SK-N-MC (cell line): ENCODE measurements at regions not wholly inside any gene's neighbourhood (a gene's known extent, or its start where the extent isn't known, plus 50 kb on each side); places are given as distances from the start of the nearest gene placed in this dataset.

Source experiments
- DNase-seq: peaks from one replicate; pipeline ENCODE4 v3.0.0-alpha.2; 2011; ENCODE audit warnings: low read depth, low spot score
- H3K27ac ChIP-seq: fragments of 200-600 bp; sonication (generic); 2 replicates; pipeline ENCODE4 v1.5.1; 2016; ENCODE audit warnings: mixed run types
- H3K36me3 ChIP-seq: fragments of 200-600 bp; sonication (generic); 2 replicates; pipeline ENCODE4 v1.6.1; 2017; ENCODE audit warnings: antibody characterized with exemption, low read length, mixed read lengths; ENCODE audit not compliant: insufficient read depth
- H3K4me3 ChIP-seq: fragments of 200-600 bp; sonication (generic); 2 replicates; pipeline ENCODE4 v1.5.1; 2016
- H3K9ac ChIP-seq: fragments of 200-600 bp; sonication (generic); 2 replicates; pipeline ENCODE4 v1.8.0; 2017; ENCODE audit warnings: mixed run types, mixed read lengths; ENCODE audit not compliant: insufficient read length
- H3K9me3 ChIP-seq: fragments of 200-600 bp; sonication (generic); 2 replicates; pipeline ENCODE4 v1.6.1; 2017; ENCODE audit warnings: low read depth, mild to moderate bottlenecking, antibody characterized with exemption, low read length, moderate library complexity, mixed read lengths
- EZH2 ChIP-seq: fragments of 200-600 bp; sonication (generic); IDR thresholded peaks from one replicate; pipeline ENCODE4 v1.6.1; 2017; ENCODE audit warnings: antibody characterized with exemption
- FOXP2 ChIP-seq: optimal IDR thresholded peaks from 2 replicates; pipeline ENCODE3; 2011; ENCODE audit warnings: mild to moderate bottlenecking, moderate library complexity; ENCODE audit not compliant: insufficient read depth; ENCODE audit errors: extremely low read length, control extremely low read depth
- POLR2AphosphoS5 ChIP-seq: IDR thresholded peaks from 2 replicates; pipeline ENCODE4 v1.6.1; 2012; ENCODE audit warnings: mild to moderate bottlenecking, low read depth, low read length, borderline replicate concordance

GRCh38 chr15:53059273-53060043, 269.3 kb upstream of the ONECUT1 start:
- TF ChIP-seq EZH2: no peak
- TF ChIP-seq FOXP2: no peak
- TF ChIP-seq POLR2AphosphoS5: no peak

GRCh38 chr15:53046153-53046790, 256.1 kb upstream of the ONECUT1 start:
- DNase-seq: no peak
- TF ChIP-seq EZH2: no peak
- TF ChIP-seq POLR2AphosphoS5: no peak
- no peak for TF ChIP-seq FOXP2
- Histone ChIP-seq H3K9me3 (no peaks in the 10 kb centered on the region), H3K36me3 (no peaks in the 10 kb centered on the region), H3K27ac (no peak overlapping the region), H3K9ac (no peak overlapping the region), H3K4me3 (no peak overlapping the region)

More at GRCh38 chr15:53059273-53060043, 269.3 kb upstream of the ONECUT1 start:
- Histone ChIP-seq H3K9me3 (no peaks in the 10 kb centered on the region), H3K4me3 (no peak overlapping the region), H3K27ac (no peak overlapping the region), H3K36me3 (no peaks in the 10 kb centered on the region), H3K9ac (no peak overlapping the region)
- no peak for DNase-seq

- no peak for DNase-seq
- Histone ChIP-seq H3K4me3 (no peak overlapping the region), H3K27ac (no peak overlapping the region), H3K9ac (no peak overlapping the region), H3K9me3 (no peaks in the 10 kb centered on the region), H3K36me3 (no peaks in the 10 kb centered on the region)
- TF ChIP-seq EZH2 (no peak), FOXP2 (no peak), POLR2AphosphoS5 (no peak)
These were observed 248.5 kb upstream of the ONECUT1 start for GRCh38 chr15:53038655-53038941.

DNA sequence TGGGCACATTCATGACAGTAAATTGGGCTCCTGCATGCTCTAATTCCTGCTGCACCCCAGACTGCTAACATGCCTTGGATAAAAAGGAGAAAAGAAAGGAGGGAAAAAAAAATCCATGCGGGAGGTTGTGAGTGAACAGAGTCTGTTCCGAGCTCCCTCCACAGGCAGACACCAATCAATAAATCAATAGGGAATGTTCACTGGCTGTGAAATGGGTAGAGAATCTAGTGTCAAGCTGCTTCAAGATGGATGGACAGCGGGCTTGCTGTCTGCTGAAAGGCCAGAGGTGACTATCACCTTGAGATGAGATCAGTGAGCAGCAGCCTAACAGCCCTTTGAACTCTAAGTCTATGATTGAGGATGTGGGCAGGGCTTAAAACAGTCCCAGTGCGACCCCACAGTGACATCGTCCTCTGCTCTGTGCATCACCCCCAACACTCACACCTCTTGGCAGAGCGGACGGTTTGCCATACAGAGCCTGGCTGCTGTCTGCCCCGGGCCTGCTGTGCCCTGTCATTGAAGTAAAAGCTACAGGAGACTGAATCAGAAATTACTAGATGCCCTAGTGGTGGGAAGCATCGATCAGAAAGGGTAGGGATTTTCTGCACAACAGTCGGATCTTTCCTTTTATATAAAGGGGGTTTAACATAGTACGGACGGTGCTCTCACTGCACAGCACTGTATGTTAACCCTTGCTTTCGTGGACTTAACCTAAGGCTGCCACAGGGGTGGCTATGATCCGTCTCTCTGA, 247.9 kb upstream of the ONECUT1 start:
- no peak for TF ChIP-seq POLR2AphosphoS5
- no peak for TF ChIP-seq EZH2
- no peak for TF ChIP-seq FOXP2
- H3K27ac ChIP-seq: no peak overlapping the region
- H3K9me3 ChIP-seq: no peaks in the 10 kb centered on the region
- H3K36me3 ChIP-seq: no peaks in the 10 kb centered on the region
- H3K9ac ChIP-seq: no peak overlapping the region
- DNase-seq: no peak
- H3K4me3 ChIP-seq: no peak overlapping the region

DNA sequence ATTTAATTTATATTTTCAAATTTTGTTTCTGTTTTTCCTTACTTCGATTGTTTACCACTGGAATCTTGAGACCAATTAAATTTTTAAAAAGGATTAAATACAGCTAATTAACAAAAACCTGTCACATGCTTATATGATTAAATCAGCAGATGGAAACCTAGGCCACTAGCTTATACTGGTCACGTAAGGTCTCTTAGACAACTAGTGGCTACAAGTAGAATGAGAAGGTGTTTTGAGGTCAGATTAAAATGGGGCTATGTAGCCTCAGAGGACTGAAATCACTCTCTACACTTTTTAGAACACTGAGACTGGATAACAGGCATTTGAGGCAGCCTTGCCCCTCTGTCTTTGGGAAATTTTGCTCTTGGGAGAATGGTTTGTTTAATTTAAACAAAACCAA, 246.5 kb upstream of the ONECUT1 start:
- no peak for DNase-seq
- TF ChIP-seq FOXP2 (no peak), POLR2AphosphoS5 (no peak), EZH2 (no peak)
- Histone ChIP-seq H3K27ac (no peak overlapping the region), H3K4me3 (no peak overlapping the region), H3K36me3 (no peaks in the 10 kb centered on the region), H3K9ac (no peak overlapping the region), H3K9me3 (no peaks in the 10 kb centered on the region)

- no peaks in the 10 kb centered on the region for H3K9me3 ChIP-seq
- TF ChIP-seq FOXP2 (no peak), EZH2 (no peak), POLR2AphosphoS5 (no peak)
These were observed 244.7 kb upstream of the ONECUT1 start for GRCh38 chr15:53034767-53035245.

DNA sequence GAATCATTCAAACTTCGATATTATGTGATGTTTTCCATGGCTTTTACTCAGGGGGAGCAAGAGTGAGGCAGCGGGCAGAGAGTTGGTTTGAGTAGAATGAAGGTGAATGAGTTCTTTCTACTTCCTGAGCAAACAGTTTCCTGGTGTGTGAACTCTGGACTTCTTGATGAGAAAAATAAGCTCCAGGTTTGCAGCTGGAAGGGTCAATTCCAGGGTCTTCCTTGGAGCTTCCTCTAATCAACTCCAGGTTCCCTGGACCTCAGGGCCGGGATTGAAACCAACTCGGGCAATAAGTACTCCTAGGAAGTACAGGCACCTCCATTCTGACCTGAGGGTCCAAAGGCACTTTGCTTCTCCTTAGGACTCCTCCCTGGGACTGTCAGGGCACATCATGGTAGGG, 243.6 kb upstream of the ONECUT1 start:
- Histone ChIP-seq H3K9ac (no peak overlapping the region), H3K9me3 (no peaks in the 10 kb centered on the region), H3K36me3 (no peaks in the 10 kb centered on the region), H3K27ac (no peak overlapping the region), H3K4me3 (no peak overlapping the region)
- no peak for DNase-seq
- TF ChIP-seq EZH2: no peak
- TF ChIP-seq FOXP2: no peak
- TF ChIP-seq POLR2AphosphoS5: no peak

More at GRCh38 chr15:53034767-53035245, 244.7 kb upstream of the ONECUT1 start:
- H3K4me3 ChIP-seq: no peak overlapping the region
- H3K9ac ChIP-seq: no peak overlapping the region
- no peak overlapping the region for H3K27ac ChIP-seq
- no peaks in the 10 kb centered on the region for H3K36me3 ChIP-seq
- DNase-seq: no peak

- no peak overlapping the region for H3K27ac ChIP-seq
- H3K4me3 ChIP-seq: no peak overlapping the region
- TF ChIP-seq FOXP2: no peak
- TF ChIP-seq POLR2AphosphoS5: no peak
- TF ChIP-seq EZH2: no peak
- H3K36me3 ChIP-seq: no peaks in the 10 kb centered on the region
- DNase-seq: no peak
- no peaks in the 10 kb centered on the region for H3K9me3 ChIP-seq
- no peak overlapping the region for H3K9ac ChIP-seq
These were observed 241.3 kb upstream of the ONECUT1 start for GRCh38 chr15:53031469-53031868.
